GM12872 (cell line): ENCODE measurements at regions not wholly inside any gene's neighbourhood (a gene's known extent, or its start where the extent isn't known, plus 50 kb on each side); places are given as distances from the start of the nearest gene placed in this dataset.

Source experiments
- CTCF ChIP-seq: IDR thresholded peaks from 3 replicates; pipeline ENCODE4 v1.5.1; 2011; ENCODE audit warnings: low read depth, mild to moderate bottlenecking, low read length, moderate library complexity; ENCODE audit not compliant: insufficient read depth

- TF ChIP-seq CTCF, result no peak
Observed at GRCh38 chr15:62895139-62895866, 147.2 kb upstream of the TPM1 start.

- no peak for TF ChIP-seq CTCF
Observed at GRCh38 chr15:62895905-62896316, 146.6 kb upstream of the TPM1 start.

GRCh38 chr15:62896380-62896866 is 146.1 kb upstream of the TPM1 start:
- TF ChIP-seq CTCF, result no peak

GRCh38 chr15:62896969-62897486 is 145.5 kb upstream of the TPM1 start:
- no peak for TF ChIP-seq CTCF

GRCh38 chr15:62897634-62898033 is 144.9 kb upstream of the TPM1 start:
- TF ChIP-seq CTCF, result no peak

GRCh38 chr15:62899090-62899493 is 143.5 kb upstream of the TPM1 start:
- no peak for TF ChIP-seq CTCF

- no peak for TF ChIP-seq CTCF
Observed at GRCh38 chr15:62900071-62900802, 142.3 kb upstream of the TPM1 start.
